ENCODE measurements at regions not wholly inside any gene's neighbourhood (a gene's known extent, or its start where the extent isn't known, plus 50 kb on each side); places are given as distances from the start of the nearest gene placed in this dataset.

DNA sequence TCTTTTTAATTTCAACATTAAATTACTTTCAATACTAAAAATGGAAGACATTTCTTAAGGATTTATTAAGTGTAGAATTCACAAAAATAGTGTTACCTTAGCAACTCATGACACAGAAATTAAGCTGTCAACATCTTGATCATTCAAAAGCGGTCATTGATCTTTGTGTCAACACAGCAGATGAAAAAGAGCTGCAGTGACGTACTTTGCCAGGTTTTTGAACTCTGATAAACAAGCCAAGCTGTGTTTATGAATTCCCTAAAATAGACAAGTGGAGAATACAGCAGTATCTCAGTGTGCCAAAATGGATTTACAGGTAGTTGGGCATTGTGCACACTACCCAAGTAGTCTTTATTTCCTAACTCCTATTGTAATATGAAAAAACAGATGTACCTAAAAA, 1141.8 kb upstream of the PCDH7 start:
- CTCF ChIA-PET, result no interaction called here
- Mint-ChIP-seq H3K4me1 (no peaks in the 10 kb centered on the region), H3K4me3 (no peak overlapping the region), H3K9me3 (peaks cover 5% of the 10 kb centered on the region), H3K36me3 (ENCODE audit: low read depth) (no peaks in the 10 kb centered on the region), H3K27me3 (no peaks in the 10 kb centered on the region), H3K27ac (no peak overlapping the region)
- POLR2A ChIA-PET, result no interaction called here
- no peak for DNase-seq

DNA sequence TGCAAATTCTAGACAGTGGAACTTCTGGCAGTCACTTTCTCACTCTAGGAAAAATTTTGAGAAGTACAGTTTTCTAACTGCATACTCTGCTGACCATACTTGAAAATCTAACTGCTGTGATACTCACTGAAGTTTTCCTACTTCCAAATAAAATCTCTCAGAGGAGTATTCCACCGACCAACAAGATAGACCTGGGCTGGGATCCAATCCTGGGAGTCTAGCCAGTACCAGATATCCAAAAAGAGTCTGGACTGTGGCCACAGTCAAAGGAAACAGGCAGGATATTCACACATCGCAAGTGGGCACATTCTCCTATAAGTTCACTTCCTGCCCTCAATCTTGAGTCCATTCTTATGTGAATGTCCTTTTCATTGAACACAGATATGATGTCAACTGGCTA, 1138.7 kb upstream of the PCDH7 start:
- POLR2A ChIA-PET, result no interaction called here
- H3K9me3 Mint-ChIP-seq, result peaks cover 8% of the 10 kb centered on the region
- DNase-seq, result no peak
- H3K27ac Mint-ChIP-seq, result no peak overlapping the region
- H3K4me1 Mint-ChIP-seq, result no peaks in the 10 kb centered on the region
- no peaks in the 10 kb centered on the region for H3K36me3 Mint-ChIP-seq (ENCODE audit: low read depth)
- CTCF ChIA-PET, result no interaction called here
- H3K27me3 Mint-ChIP-seq, result no peaks in the 10 kb centered on the region
- no peak overlapping the region for H3K4me3 Mint-ChIP-seq

DNA sequence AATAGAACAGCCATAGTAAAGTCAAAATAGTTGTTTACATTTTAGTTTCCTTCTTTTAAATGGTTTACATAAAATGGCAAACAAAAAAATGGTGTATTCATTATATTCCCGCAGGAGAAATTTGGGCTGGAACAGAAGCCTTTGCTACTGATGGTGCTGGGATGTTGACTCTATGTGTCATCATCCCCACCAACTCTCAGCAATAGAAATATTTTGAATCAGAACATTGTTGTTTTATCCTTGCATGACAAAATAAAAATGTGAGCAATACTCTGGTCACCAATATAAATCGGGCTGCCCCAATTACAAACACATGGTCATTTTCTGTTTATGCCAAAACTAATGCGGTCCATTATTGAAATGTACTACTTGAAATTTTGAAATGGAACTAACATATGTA, 1131.6 kb upstream of the PCDH7 start:
- POLR2A ChIA-PET, result no interaction called here
- Mint-ChIP-seq H3K4me3 (no peak overlapping the region), H3K4me1 (no peaks in the 10 kb centered on the region), H3K27me3 (no peaks in the 10 kb centered on the region), H3K36me3 (ENCODE audit: low read depth) (no peaks in the 10 kb centered on the region), H3K27ac (no peak overlapping the region), H3K9me3 (peaks cover 3% of the 10 kb centered on the region)
- no peak for DNase-seq
- CTCF ChIA-PET, result no interaction called here

DNA sequence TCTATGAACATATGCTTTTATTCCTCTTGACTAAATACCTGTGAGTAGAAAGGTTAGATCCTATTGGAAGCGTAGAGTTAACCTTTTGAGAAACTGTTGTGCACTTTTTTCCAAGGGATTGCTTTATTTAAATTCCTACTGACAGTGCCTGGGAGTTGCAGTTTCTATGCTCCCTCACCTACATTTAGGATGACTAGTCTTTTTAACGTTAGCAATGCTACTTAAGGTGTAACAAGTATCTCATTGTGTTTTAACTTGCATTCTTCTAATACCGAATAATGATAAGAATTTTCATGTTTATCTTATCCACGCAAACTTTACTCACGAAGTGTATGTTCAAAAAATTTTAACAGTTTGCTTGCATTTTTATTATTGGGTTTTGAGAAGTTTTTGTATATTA, 1123.9 kb upstream of the PCDH7 start:
- Mint-ChIP-seq H3K27me3 (no peaks in the 10 kb centered on the region), H3K36me3 (ENCODE audit: low read depth) (no peaks in the 10 kb centered on the region), H3K4me3 (no peak overlapping the region), H3K4me1 (no peaks in the 10 kb centered on the region), H3K9me3 (peaks cover 6% of the 10 kb centered on the region), H3K27ac (no peak overlapping the region)
- no peak for DNase-seq
- CTCF ChIA-PET, result no interaction called here
- POLR2A ChIA-PET, result no interaction called here

DNA sequence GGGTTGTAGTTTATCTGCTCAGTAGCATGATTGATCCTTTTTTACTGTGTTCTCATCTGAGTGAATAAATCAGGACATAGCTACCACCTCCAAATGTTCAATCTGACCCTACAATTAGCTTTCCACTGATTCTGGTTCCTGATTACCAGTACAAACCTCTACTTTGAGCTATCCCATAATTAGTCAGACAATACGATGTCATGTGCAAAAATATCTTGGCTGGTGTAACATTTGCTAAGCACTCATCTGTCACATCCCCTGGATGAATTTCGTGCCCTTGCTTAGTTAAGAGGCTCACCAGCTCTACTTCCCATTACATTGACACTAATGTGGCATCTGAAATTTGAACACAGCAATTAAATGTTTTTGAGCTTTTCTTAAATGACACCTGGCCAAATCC, 1101.0 kb upstream of the PCDH7 start:
- CTCF ChIA-PET, result no interaction called here

DNA sequence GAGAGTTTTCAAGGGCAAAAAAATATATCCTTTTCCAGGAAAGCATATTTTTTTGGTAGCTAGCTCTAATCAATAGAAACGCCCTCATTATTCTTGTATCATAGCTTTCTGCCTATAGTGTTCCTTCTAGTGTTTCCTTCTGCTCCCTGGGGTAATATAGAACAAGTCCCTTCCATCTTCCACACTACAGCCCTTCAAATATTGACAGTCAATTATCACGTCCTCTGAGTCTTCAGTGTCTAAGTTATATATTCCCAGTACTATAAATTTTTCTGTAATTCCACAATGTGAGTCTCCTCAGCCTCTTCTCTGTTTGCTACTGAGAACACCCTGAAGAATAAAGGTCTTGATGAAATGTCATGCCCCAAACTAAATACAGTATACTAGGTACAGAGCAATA, 1088.0 kb upstream of the PCDH7 start:
- H3K27ac Mint-ChIP-seq, result no peak overlapping the region
- POLR2A ChIA-PET, result no interaction called here
- peaks cover 6% of the 10 kb centered on the region for H3K9me3 Mint-ChIP-seq
- no peaks in the 10 kb centered on the region for H3K4me1 Mint-ChIP-seq
- H3K36me3 Mint-ChIP-seq (ENCODE audit: low read depth), result no peaks in the 10 kb centered on the region
- H3K4me3 Mint-ChIP-seq, result no peak overlapping the region
- no peaks in the 10 kb centered on the region for H3K27me3 Mint-ChIP-seq
- DNase-seq, result no peak
- CTCF ChIA-PET, result no interaction called here

More for the DNA sequence above, 1101.0 kb upstream of the PCDH7 start:
- no peak overlapping the region for H3K4me3 Mint-ChIP-seq
- H3K4me1 Mint-ChIP-seq, result no peaks in the 10 kb centered on the region
- H3K27me3 Mint-ChIP-seq, result no peaks in the 10 kb centered on the region
- POLR2A ChIA-PET, result no interaction called here
- no peak for DNase-seq
- peaks cover 6% of the 10 kb centered on the region for H3K9me3 Mint-ChIP-seq
- no peak overlapping the region for H3K27ac Mint-ChIP-seq
- no peaks in the 10 kb centered on the region for H3K36me3 Mint-ChIP-seq (ENCODE audit: low read depth)

DNA sequence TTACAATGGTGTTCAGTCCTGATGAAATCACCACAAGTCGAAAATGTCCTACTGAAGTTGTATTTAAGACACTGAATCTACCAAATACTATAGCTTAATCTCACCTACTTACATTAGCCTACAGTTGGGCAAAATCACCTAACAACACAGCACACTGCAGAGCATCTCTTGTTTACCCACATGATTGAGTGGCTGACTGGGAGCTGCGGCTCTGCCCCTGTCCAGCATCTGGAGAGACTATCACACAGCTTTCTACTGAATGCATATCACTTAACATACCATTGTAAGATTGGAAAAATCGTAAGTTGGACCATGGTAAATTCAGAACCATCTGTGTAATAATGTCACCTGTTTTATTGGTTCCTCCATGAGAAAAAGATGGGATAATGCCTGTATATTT, 1083.2 kb upstream of the PCDH7 start:
- no peak for DNase-seq
- peaks cover 4% of the 10 kb centered on the region for H3K9me3 Mint-ChIP-seq
- H3K27ac Mint-ChIP-seq, result no peak overlapping the region
- H3K27me3 Mint-ChIP-seq, result no peaks in the 10 kb centered on the region
- H3K36me3 Mint-ChIP-seq (ENCODE audit: low read depth), result no peaks in the 10 kb centered on the region
- H3K4me3 Mint-ChIP-seq, result no peak overlapping the region
- CTCF ChIA-PET, result no interaction called here
- POLR2A ChIA-PET, result no interaction called here
- no peaks in the 10 kb centered on the region for H3K4me1 Mint-ChIP-seq

DNA sequence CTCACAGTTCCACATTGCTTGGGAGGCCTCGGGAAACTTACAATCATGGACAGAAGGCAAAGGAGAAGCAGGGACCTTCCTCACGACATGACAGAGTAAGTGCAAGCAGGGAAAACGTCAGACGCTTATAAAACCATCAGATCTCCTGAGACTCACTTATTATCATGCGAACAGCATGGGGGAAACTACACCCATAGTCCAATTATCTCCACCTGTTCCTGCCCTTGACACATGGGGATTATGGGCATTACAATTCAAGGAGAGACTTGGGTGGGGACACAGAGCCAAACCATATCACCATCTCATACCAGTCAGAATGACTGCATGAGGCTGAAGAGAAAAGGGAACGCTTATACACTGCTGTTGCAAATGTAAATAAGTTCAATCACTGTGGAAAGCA, 1066.9 kb upstream of the PCDH7 start:
- H3K36me3 Mint-ChIP-seq (ENCODE audit: low read depth), result no peaks in the 10 kb centered on the region
- H3K27me3 Mint-ChIP-seq, result no peaks in the 10 kb centered on the region
- DNase-seq, result no peak
- peaks cover 10% of the 10 kb centered on the region for H3K9me3 Mint-ChIP-seq
- H3K27ac Mint-ChIP-seq, result no peak overlapping the region
- H3K4me3 Mint-ChIP-seq, result no peak overlapping the region
- H3K4me1 Mint-ChIP-seq, result no peaks in the 10 kb centered on the region
- ChIA-PET CTCF (no interaction called here), POLR2A (no interaction called here)

DNA sequence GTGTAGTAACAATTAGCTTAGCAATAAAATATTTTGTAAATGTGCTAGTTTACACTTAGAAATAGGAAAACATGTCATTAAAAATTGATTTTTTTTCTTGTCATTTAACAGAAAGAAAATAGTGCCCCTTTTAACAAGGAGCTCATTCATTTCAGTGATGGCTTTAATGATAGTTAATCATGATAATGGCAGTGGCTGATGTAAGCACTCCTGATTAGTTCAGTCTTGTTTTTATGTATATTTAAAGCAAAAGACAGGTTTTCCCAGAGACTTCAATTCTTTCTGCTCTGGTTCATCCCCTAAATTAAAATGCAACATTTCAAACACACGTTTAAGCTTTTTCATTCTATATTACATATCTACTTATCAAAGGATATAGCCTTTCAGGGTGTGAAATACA, 1039.5 kb upstream of the PCDH7 start:
- ChIA-PET CTCF (no interaction called here), POLR2A (interaction anchor here (0.6 kb wide), 1 partner anchor 302 kb away, joined by 3 read pairs; no protein-coding TSS in a partner anchor)
- Mint-ChIP-seq H3K27me3 (no peaks in the 10 kb centered on the region), H3K4me3 (no peak overlapping the region), H3K36me3 (ENCODE audit: low read depth) (no peaks in the 10 kb centered on the region), H3K9me3 (peaks cover 1% of the 10 kb centered on the region), H3K27ac (no peak overlapping the region), H3K4me1 (no peaks in the 10 kb centered on the region)
- DNase-seq, result no peak

DNA sequence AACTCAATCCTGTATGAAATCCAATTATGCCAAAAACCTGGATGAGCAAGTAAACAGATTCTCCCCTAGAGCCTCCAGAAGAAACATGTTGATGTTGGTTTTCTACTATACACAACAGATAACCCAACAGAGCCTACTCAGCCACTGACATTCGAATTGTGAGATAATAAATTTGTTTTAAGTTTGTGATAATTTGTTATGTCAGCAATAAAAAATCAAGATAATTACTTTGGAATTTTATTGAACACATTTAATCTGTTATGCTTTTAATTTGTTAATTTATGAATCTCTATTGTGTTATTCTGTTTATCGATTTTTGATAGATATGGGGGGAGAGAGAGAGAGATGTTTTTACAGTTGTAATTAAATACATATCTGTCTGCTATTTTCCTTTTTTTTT, 1016.1 kb upstream of the PCDH7 start:
- Mint-ChIP-seq H3K4me3 (no peak overlapping the region), H3K27ac (no peak overlapping the region), H3K9me3 (peaks cover 16% of the 10 kb centered on the region), H3K4me1 (no peaks in the 10 kb centered on the region), H3K36me3 (ENCODE audit: low read depth) (no peaks in the 10 kb centered on the region), H3K27me3 (no peaks in the 10 kb centered on the region)
- POLR2A ChIA-PET, result no interaction called here
- CTCF ChIA-PET, result no interaction called here
- DNase-seq, result no peak

DNA sequence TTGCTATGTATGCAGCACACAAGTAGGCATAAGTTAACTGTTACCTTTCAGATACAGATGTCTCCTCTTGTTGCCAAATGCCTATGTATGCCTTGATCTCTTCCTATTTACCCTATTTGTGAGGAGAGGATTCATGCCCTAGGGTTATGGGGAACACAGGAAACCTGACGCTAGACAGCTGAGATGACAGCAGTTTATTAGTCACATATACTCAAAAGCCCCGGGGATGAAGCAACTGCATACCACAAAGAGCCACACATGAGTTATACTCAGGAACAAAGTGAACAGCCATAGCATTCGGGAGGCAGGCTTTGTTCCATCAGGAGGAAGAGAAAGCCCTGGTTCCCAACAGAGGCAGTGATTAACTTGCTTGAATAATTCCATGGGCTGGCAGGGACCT, 1011.7 kb upstream of the PCDH7 start:
- Mint-ChIP-seq H3K9me3 (peaks cover 10% of the 10 kb centered on the region), H3K4me3 (no peak overlapping the region), H3K4me1 (no peaks in the 10 kb centered on the region), H3K36me3 (ENCODE audit: low read depth) (no peaks in the 10 kb centered on the region), H3K27me3 (no peaks in the 10 kb centered on the region), H3K27ac (no peak overlapping the region)
- POLR2A ChIA-PET, result no interaction called here
- DNase-seq, result no peak
- CTCF ChIA-PET, result no interaction called here

DNA sequence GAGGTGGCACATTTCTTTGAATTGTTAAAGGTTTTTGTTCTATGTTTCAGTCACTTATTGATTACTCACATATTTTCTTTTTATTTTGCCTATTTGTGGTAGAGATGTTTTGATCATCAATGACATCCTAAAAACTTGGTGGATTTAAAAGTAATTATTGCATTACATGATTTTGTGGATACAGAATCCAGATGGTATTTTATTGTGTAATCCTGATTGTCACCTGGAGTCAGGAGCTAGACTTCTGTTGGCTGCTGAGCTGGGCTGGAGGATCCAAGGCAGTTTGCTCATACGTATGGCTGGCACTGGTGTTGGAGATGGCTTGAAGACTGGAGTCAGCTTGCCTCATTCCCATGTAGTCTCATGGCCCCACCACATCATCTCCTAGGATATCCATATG, 1009.6 kb upstream of the PCDH7 start:
- POLR2A ChIA-PET, result no interaction called here
- H3K4me1 Mint-ChIP-seq, result no peaks in the 10 kb centered on the region
- H3K27me3 Mint-ChIP-seq, result no peaks in the 10 kb centered on the region
- H3K9me3 Mint-ChIP-seq, result peaks cover 10% of the 10 kb centered on the region
- no peak for DNase-seq
- no peak overlapping the region for H3K4me3 Mint-ChIP-seq
- no peaks in the 10 kb centered on the region for H3K36me3 Mint-ChIP-seq (ENCODE audit: low read depth)
- CTCF ChIA-PET, result no interaction called here
- H3K27ac Mint-ChIP-seq, result no peak overlapping the region

DNA sequence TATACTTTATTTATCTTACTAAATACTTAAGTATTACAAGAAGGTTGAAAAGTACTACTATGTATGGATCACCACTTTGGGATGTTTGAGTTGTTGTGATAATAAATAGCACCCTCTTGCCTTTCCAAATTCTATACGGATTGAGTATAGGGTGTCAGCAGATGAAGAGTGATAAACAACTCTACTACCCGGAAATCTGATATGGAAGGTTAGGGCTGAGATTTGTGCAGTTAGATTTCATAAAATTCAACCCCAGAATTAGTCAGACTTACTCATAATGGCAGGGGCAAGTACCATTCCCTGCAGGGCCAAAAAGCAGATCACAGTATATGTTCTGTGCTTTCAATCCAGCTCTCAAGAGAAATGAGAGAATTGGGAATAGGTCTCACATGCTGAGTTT, 1008.9 kb upstream of the PCDH7 start:
- DNase-seq, result no peak
- no peak overlapping the region for H3K27ac Mint-ChIP-seq
- no peak overlapping the region for H3K4me3 Mint-ChIP-seq
- ChIA-PET CTCF (no interaction called here), POLR2A (no interaction called here)
- no peaks in the 10 kb centered on the region for H3K36me3 Mint-ChIP-seq (ENCODE audit: low read depth)
- no peaks in the 10 kb centered on the region for H3K27me3 Mint-ChIP-seq
- H3K4me1 Mint-ChIP-seq, result no peaks in the 10 kb centered on the region
- peaks cover 8% of the 10 kb centered on the region for H3K9me3 Mint-ChIP-seq

DNA sequence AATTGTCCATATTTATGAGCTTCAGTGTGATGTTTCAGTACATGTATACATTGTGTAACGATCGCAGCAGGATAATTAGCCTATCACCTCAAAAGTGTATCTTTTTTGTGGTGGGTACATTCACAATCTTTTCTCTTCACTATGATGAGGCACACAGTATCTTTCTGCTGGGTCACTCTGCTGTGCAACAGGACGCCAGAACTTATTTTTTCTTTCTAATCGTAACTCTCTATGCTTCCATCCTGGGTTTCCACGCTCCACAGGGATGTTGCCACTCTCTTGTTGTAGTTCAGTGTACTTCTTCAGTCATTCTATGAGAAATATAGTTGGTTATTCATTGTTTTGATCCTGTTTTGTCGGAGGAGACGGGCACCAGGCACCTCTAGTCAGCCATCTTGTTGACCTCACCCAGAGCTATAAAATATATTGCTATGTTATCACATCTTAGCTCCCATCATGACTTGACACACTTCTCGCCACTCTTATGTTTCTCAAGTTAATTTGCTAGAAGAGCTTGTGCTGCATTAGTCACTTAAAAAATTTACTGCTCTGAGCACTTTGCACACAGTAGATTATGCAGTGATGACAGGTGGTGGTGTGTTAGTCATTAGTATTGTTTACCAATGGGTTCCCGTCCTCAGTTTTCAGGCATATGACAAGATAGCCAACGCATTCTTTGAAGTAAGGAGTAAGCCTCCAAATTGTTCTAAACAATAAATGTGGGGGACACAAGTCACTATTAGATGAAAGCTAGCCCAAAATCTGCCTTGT, 1002.7 kb upstream of the PCDH7 start:
- Mint-ChIP-seq H3K4me1 (no peaks in the 10 kb centered on the region), H3K27me3 (no peaks in the 10 kb centered on the region)

More for the DNA sequence above, 1002.7 kb upstream of the PCDH7 start:
- Mint-ChIP-seq H3K4me3 (no peak overlapping the region), H3K9me3 (peaks cover 7% of the 10 kb centered on the region), H3K36me3 (ENCODE audit: low read depth) (no peaks in the 10 kb centered on the region), H3K27ac (no peak overlapping the region)
- ChIA-PET POLR2A (no interaction called here), CTCF (interaction anchor here (0.6 kb wide), 2 partner anchors 16 to 1318 kb away, joined by 3 to 4 read pairs; no protein-coding TSS in a partner anchor)
- no peak for DNase-seq
